Activated CD4-positive, alpha-beta T cell treated with anti-CD3 and anti-CD28 coated beads, Interleukin-2, amount 50 U/mL, for 4 hours (primary cell): ENCODE measurements at regions not wholly inside any gene's neighbourhood (a gene's known extent, or its start where the extent isn't known, plus 50 kb on each side); places are given as distances from the start of the nearest gene placed in this dataset.

Source experiments
- DNase-seq, 2 experiments: peaks; one replicate each; pipeline ENCODE4 v3.0.0-alpha.2; 2020

DNA sequence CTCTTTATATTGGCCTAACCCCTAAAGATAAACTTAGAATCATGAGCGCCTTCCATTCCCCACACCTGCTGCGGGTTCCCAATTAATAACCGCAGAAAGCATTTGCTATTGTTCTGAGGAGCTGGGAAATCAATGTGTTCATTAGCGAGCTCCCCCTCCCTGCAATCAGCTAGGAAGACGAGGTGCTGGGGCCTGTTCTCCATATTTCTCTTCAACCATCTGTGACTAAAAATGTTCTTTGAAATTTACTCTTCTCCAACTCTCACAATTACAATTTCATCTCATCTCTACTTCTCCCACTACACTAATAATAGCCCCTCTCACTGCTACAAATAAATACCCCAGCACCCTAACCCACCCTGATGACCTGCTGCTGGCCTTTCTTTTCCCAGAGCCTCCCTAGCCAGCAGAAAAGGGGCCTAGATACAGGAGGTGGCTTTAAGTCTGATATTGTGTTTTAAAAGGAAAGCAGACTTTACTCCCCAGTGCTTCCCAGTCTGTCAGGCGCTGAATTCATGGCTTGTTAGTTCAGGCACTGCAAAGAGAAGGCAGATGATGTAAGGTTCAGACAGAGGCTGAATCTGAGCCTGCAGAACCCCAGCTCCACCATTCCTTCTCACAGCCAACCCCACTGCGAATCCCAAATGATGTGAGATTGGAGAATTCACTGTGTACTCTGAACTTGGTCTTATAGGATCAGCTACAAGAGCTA, 477.5 kb upstream of the DAB1 start:
- no peak for DNase-seq

GRCh38 chr1:57898531-57898930, 474.7 kb upstream of the DAB1 start:
- DNase-seq: no peak

GRCh38 chr1:57897581-57897980, 473.7 kb upstream of the DAB1 start:
- no peak for DNase-seq

DNA sequence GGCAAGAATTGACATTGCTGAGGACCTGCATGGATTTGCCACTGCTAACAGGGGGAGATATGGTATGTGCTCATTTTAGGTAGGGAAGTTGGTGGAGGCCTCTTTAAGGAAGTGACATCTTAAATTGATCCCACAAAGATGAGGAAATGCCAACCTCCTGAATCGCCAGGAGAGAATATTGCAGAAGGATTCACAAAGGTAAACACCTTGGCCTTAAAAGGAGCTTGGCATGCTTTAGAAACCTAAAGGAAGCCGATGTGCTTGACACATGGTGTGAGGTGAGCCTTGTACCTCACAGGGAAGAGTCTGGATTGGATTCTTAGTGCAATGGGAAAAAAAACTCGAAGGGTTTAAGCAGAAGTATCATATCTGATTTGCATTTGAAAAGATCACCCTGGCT, 470.5 kb upstream of the DAB1 start:
- no peak for DNase-seq

- DNase-seq: no peak
Measured at GRCh38 chr1:57889676-57890320, 465.9 kb upstream of the DAB1 start.

DNA sequence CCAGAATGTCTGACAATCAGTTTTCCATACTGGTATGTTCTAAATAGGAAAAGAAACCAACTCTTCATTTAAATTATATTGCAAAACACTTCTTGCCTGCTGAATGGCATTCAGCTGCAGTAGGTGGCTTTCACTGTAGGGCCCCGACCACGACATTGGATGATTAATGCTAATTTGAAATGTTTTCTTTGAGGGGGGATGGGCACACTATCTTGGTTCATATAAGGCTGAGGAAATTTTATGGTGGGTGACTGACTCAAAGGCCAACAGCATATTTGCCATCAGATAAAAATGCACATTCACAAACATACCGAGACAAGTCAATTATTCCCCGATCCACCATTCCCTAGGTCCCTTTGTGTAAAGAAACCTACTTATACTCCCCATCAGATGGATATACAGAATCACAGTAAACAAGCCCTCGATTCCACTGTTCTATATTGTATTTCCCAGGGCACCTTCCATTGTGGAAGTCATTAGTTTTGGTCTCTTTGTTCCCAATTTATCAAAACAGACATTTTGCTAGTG, 464.2 kb upstream of the DAB1 start:
- no peak for DNase-seq

- no peak for DNase-seq
Measured at GRCh38 chr1:57886376-57886775, 462.5 kb upstream of the DAB1 start.

- no peak for DNase-seq
Measured at GRCh38 chr1:57883642-57883995, 459.8 kb upstream of the DAB1 start.

DNA sequence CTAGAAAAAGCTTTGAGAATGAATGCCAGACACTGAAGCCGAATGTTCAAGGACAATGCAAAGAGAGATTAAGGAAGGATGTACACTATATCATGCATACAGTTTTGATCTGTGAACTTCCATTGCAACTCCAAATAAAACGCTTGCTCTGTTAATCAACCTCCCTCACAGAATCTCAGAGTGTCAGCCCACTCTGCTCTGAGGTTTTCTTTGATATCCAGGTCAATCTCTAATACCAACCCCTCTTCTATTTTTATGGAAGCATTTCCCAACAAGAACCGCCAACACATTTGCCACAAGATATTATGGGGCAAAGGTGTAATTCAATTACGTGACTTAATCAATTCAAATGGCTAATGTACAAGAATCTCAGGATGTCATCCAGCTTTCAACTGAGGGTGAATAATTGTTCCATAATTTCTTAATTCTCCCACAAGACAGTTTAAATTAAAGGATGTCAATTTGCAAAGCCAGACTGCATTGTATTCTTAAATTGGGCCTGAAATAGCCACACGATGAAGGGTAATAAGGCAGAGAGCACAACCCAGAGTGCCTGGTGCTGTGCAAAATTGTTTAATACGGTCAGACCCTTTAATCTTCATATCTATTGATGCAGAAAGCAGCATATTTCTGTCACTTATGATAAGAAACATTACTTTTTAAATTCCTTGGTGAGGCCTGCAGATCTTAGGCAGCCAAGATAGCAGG, 459.2 kb upstream of the DAB1 start:
- no peak for DNase-seq

DNA sequence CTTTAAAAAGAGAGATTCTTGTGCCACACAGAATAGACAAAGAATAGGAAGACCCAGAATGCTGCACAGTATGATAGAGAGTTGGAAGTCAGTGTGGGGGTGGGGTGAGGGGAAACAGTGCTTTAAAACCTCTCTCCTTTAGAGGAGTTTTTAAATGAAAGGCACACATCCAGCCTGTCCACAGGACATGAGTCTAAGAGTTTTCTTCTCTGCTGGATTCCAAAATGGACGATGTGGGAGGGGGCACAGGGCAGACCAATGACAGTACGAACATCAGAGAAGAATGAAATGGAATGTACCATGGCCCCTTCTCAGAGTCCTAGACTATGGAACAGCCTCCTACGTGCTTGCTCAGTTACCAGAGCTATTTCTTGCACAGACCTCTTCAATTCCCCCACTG, 458.2 kb upstream of the DAB1 start:
- DNase-seq: no peak

DNA sequence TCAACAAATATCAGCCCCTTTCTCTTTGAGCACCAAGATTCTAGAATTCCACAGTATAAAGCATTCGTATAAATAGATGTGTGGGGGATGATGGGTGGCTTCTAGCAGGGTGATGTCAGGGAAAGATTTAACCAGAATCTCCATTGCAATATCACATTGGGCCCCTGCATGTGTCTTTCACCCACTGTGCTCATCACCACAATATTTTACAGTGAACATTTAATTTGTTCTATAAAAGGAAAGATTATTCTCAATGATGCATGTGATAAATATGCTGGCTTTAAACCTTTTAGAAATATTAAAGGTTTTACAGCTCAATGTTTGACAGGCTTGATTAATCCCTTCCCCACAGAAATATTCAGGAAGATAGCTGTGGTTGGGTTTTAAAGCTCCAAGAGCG, 457.8 kb upstream of the DAB1 start:
- no peak for DNase-seq

- DNase-seq: no peak
Measured at GRCh38 chr1:57879700-57880099, 455.8 kb upstream of the DAB1 start.

DNA sequence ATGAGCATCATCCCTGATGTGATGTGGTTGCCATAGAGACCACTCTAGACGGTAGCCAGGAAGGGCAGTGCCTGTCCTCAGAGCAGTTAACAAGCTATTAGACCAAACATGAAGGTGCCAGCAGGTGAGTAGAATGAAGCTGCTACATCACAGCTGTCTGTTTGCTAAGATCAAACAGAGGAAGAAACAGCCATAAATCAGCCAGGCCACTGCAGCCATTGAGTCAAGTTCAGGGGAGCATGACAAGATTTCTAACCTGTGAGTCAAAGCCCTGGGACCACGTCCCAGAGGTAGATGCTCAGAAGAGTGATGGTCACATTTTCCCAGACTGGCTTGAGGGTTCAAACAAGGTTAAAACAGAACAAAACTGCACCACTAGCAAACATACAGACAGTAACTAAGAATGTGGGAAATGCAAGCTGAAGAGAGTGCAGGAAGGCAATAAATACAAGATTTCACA, 450.6 kb upstream of the DAB1 start:
- DNase-seq: no peak

DNA sequence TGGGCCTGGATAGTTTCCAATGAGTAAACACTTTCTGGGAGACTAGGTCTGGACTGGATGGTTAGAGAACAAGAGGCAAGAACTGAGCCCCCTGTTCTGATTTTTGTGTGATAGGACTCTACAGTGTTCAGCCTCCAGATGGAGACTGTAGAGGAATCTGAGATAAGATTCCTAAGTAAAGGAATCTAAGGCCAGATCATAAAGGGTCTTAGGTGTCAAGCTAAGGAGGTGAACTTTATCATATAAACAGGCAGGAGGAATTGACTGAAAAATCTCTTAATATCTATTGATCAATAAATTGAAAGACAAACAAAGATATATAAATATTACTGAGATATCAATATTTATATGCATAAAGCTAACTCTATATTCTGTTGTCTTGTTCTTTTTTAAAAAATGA, 449.1 kb upstream of the DAB1 start:
- DNase-seq: no peak

GRCh38 chr1:57868908-57869307, 445.0 kb upstream of the DAB1 start:
- DNase-seq: no peak

DNA sequence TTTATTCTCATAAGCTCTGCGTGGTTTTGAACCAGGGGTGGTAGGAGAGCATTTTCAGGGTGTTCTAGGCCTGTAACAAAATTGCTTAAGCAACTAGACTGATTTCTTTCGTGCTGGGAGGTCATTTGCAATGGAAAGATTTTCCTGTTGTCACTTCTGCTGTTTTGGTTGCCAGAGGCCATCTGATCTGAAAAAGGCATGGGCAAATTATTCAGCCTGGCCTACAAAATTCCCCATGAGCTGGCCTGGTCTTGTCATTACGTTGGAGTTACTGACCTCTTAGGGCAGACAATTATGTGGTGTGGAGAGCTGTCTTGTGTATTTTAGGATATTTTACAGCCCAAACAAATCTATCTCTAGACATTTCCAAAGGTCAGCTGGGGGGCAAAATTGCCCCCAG, 444.4 kb upstream of the DAB1 start:
- DNase-seq: no peak

DNA sequence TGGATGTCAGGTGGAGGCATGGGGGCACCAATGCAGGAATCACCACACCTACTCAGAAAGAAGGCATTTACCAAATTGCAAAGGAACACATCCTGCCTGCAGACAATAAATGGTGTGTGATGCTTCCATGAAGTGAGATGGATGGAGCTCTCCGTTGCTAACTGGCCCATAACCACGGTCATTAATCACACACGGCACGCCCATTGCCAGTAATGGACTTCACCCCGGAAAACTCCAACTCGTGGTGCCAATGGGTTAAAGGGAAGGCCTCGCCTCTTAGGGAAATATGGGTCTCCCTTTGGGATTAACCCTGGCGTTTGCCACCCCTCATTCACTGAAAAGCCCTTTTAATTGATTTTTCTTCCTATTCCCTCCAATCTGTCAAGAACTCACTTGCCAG, 443.1 kb upstream of the DAB1 start:
- no peak for DNase-seq

DNA sequence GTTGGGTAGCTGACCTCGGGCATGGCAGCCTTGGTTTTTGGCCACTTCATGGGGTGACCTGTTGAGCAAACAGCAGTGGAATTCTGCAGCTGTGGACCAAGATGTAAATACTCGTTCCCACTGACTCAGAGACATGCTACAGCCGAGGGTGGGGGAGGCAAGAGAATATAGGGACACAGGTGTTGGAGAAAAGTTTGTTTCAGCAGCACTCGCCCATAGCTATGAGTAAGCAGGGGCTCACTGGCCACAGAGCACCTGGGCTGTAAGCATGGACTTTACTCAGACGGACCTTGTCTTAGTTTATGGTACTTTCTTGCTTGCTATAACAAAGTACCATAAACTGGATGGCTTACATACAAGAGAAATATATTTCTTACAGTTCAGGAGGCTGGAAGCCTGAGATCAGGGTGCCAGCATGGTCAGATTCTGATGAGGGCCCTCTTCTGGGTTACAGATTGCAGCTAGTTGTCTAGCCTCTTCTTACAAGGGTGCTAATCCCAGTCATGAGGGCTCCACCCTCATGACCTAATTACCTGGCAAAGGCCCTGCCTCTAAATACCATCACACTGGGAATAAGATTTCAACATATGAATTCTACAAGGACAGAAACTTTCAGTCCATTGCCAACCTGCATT, 437.2 kb upstream of the DAB1 start:
- DNase-seq: no peak

- no peak for DNase-seq
Measured at GRCh38 chr1:57860325-57860724, 436.5 kb upstream of the DAB1 start.

GRCh38 chr1:57858740-57859139, 434.9 kb upstream of the DAB1 start:
- DNase-seq: no peak

DNA sequence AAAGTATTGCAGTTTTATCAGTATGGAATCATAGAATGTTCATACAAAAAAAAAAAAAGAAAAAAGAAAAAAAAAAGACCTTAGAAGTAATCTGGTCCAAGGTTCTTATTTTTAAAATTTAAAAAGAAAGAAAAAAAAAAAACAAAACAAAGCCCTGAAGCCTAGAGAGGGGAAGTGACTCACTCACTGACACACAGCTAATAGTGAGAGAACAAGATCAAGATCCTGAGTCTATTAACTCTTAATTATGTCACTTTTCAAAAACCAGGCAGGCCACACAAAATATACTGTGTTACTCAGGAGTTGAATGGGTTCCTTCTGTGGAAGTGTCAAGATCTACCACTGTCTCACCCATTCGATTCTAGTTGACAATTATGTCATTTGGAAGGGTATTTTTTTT, 433.9 kb upstream of the DAB1 start:
- no peak for DNase-seq

DNA sequence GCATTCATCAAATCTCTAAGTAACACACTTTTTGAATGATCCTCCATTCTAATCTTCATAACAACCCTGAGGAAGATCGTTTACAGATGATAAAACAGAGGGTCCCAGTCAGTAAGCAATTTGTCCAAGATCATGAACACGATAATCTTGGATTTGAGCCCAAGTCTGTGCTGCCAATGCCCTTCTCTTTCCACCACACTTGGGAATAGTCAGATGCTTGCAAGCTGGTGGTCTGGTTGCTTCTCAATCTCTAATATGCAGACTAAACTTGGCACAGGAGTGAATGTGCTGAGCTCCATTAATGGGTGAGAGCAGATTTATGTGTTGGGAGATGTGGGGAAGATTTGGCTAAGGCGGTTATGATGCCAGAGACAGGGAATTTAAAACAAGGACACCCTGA, 430.6 kb upstream of the DAB1 start:
- DNase-seq: no peak

DNA sequence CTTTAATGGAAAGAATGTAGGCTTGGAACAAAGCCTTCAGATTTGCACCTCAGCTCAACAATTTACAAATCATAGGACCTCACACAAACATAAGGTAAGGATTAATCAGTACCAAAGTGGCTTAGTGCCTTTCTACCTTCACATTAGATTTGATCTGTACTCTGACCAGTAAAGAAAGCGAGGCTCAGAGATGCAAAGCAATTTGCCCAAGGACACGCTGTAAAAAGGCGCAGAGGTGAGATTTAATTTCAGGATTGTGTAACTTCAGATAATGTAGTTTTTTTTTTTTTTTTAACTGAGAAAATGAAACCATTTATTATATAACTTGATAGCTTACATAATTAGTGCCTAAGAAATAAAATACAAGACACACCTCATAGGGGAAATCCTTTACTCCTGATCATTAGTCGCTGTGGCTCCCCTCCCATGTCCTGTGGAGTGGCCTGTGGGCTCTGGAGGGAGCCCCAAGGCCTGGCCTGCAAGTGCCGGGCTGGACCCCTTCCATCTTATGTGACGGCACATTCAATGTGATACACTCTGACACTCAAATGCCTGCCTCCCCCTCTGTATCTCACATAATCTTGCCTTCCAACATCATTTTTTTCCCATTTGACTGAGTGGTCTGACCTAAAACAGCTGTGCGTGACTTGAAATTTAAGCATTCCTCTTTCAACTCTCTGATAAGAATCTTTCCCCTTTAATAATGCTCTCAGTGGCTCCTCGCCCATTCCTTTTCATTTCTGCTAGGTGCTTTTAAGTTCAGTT, 426.5 kb upstream of the DAB1 start:
- DNase-seq: no peak
